Endothelial cell of umbilical vein (primary cell): ENCODE measurements at regions not wholly inside any gene's neighbourhood (a gene's known extent, or its start where the extent isn't known, plus 50 kb on each side); places are given as distances from the start of the nearest gene placed in this dataset.

Experiments used
- BruUV-seq: library from RNA; stranded (reverse); fragments of 400-500 nt; replicated peaks from 2 replicates; lab custom pipeline; 2021; lab: Mats Ljungman, UMichigan
- CTCF ChIA-PET: fragments of 300-600, 350-600 bp; sonication (Branson Sonifier 250); formaldehyde crosslinking; loops from one replicate; lab custom pipeline; 2021; ENCODE audit warnings: antibody characterized with exemption, inconsistent platforms; lab: Charles Lee
- POLR2A ChIA-PET: fragments of 300-600, 350-600 bp; sonication (Branson Sonifier 250); formaldehyde crosslinking; loops from one replicate; lab custom pipeline; 2021; ENCODE audit warnings: antibody characterized with exemption, inconsistent platforms; lab: Charles Lee
- DNase-seq: peaks from one replicate; pipeline ENCODE4 v3.0.0-alpha.2; 2011; ENCODE audit warnings: low read depth, low spot score
- FAIRE-seq: peaks from 2 replicates; lab custom pipeline; 2011; peaks lifted over from hg19 to GRCh38; lab: Jason Lieb, UNC
- H2AFZ ChIP-seq: 2 replicates; pipeline ENCODE4 v1.6.0; 2012; ENCODE audit warnings: low read depth, low read length, control low read depth, inconsistent platforms
- H3K27ac ChIP-seq: 2 replicates; pipeline ENCODE4 v1.5.1; 2011; ENCODE audit warnings: low read depth, mild to moderate bottlenecking, control low read depth, low read length, moderate library complexity; ENCODE audit not compliant: insufficient read depth
- H3K27me3 ChIP-seq, 2 experiments: 2 replicates each; pipeline versions ENCODE4 v1.6.0 to v1.6.1; 2011; ENCODE audit warnings: low read length in 2 of 2, mixed read lengths in 1 of 2; ENCODE audit not compliant: control insufficient read depth in 2 of 2, insufficient read depth in 2 of 2
- H3K36me3 ChIP-seq, 2 experiments: 2 replicates in 1 of 2; 3 replicates in 1 of 2; pipeline ENCODE4 v1.5.1; 2011; ENCODE audit warnings: low read length in 2 of 2, mild to moderate bottlenecking in 1 of 2, moderate library complexity in 1 of 2; ENCODE audit not compliant: control insufficient read depth in 2 of 2, insufficient read depth in 2 of 2; ENCODE audit errors: extremely low read depth in 1 of 2
- H3K4me1 ChIP-seq: 3 replicates; pipeline ENCODE4 v1.5.1; 2011; ENCODE audit warnings: mild to moderate bottlenecking, low read length; ENCODE audit not compliant: control insufficient read depth, insufficient read depth; ENCODE audit errors: extremely low read depth
- H3K4me2 ChIP-seq: 2 replicates; pipeline ENCODE4 v1.6.1; 2011; ENCODE audit warnings: low read length, control low read depth, mixed read lengths; ENCODE audit not compliant: insufficient read depth
- H3K4me3 ChIP-seq, 3 experiments: fragments of 200-600 bp in 1 of 3; sonication (generic), shearing (Covaris generic) in 1 of 3; replicated peaks in 1 of 3; 2 replicates each; pipeline ENCODE4 v1.5.1; 2011 to 2016; ENCODE audit warnings: control low read depth in 3 of 3, low read length in 3 of 3, mild to moderate bottlenecking in 2 of 3, inconsistent platforms in 1 of 3, low read depth in 1 of 3, moderate library complexity in 1 of 3; ENCODE audit not compliant: insufficient read depth in 1 of 3
- H3K79me2 ChIP-seq: 2 replicates; pipeline ENCODE4 v1.6.0; 2012; ENCODE audit warnings: low read length, inconsistent platforms; ENCODE audit not compliant: control insufficient read depth, insufficient read depth
- H3K9ac ChIP-seq: replicated peaks from 2 replicates; pipeline ENCODE3; 2011; ENCODE audit warnings: low read length, control low read depth; ENCODE audit not compliant: insufficient read depth; ENCODE audit errors: extremely low read depth
- H3K9me1 ChIP-seq: replicated peaks from 3 replicates; pipeline ENCODE4 v1.6.0; 2011; ENCODE audit warnings: mild to moderate bottlenecking, low read length; ENCODE audit not compliant: control insufficient read depth, insufficient read depth; ENCODE audit errors: extremely low read depth
- H3K9me3 ChIP-seq: replicated peaks from 2 replicates; pipeline ENCODE4 v1.5.1; 2012; ENCODE audit warnings: low read length, inconsistent platforms; ENCODE audit not compliant: control insufficient read depth, insufficient read depth
- H4K20me1 ChIP-seq: replicated peaks from 2 replicates; pipeline ENCODE3; 2011; ENCODE audit warnings: mild to moderate bottlenecking, low read length; ENCODE audit not compliant: control insufficient read depth, insufficient read depth; ENCODE audit errors: extremely low read depth
- CTCF ChIP-seq, 2 donors: IDR thresholded peaks; 1 replicate in 1 of 2; 2 replicates in 1 of 2; pipeline ENCODE4 v1.5.1; 2011; ENCODE audit warnings: low read length in 2 of 2, mild to moderate bottlenecking in 2 of 2, moderate library complexity in 2 of 2, control low read depth in 1 of 2, inconsistent platforms in 1 of 2, low read depth in 1 of 2; ENCODE audit not compliant: insufficient read depth in 1 of 2; ENCODE audit errors: extremely low read depth in 1 of 2
- EZH2 ChIP-seq: IDR thresholded peaks from 2 replicates; pipeline ENCODE4 v1.6.1; 2012; ENCODE audit warnings: borderline replicate concordance, low read depth, mild to moderate bottlenecking, moderate library complexity, low read length, inconsistent platforms; ENCODE audit not compliant: severe bottlenecking
- FOS ChIP-seq: IDR thresholded peaks from 2 replicates; pipeline ENCODE4 v1.6.1; 2011; ENCODE audit warnings: mild to moderate bottlenecking, low read length, moderate library complexity, borderline replicate concordance; ENCODE audit not compliant: insufficient read depth
- GATA2 ChIP-seq: IDR thresholded peaks from 2 replicates; pipeline ENCODE4 v1.7.0; 2011; ENCODE audit warnings: low read depth, mild to moderate bottlenecking, moderate library complexity, mixed read lengths, low read length; ENCODE audit not compliant: insufficient read length, insufficient read depth
- JUN ChIP-seq: IDR thresholded peaks from 2 replicates; pipeline ENCODE4 v1.6.1; 2011; ENCODE audit warnings: borderline replicate concordance, low read depth; ENCODE audit not compliant: insufficient read length, insufficient read depth
- MAX ChIP-seq: IDR thresholded peaks from 2 replicates; pipeline ENCODE4 v1.6.1; 2011; ENCODE audit not compliant: insufficient read depth, insufficient read length
- MYC ChIP-seq: IDR thresholded peaks from one replicate; pipeline ENCODE4 v1.6.1; 2011; ENCODE audit warnings: mild to moderate bottlenecking, low read depth, low read length
- POLR2A ChIP-seq: IDR thresholded peaks from 2 replicates; pipeline ENCODE4 v1.6.1; 2012; ENCODE audit warnings: low read depth, mild to moderate bottlenecking, control low read depth, low read length
- POLR2AphosphoS5 ChIP-seq: IDR thresholded peaks from 2 replicates; pipeline ENCODE4 v1.6.1; 2012; ENCODE audit warnings: low read depth, mild to moderate bottlenecking, control low read depth, low read length, moderate library complexity; ENCODE audit not compliant: insufficient read depth
- dilution Hi-C: fragments of 300-500 bp; cut with MboI; formaldehyde crosslinking; loops from one replicate; pipeline ENCODE4 v1.15.0; 2019; ENCODE audit warnings: low sequenced_read_pairs; ENCODE audit not compliant: extremely low pct_ligation_motif_present
- intact Hi-C: fragments of 100-400 bp; cut with micrococcal nuclease; formaldehyde crosslinking; loops from one replicate; pipeline ENCODE4 v1.10.0; 2022

GRCh38 chr6:164144316-164144715, 729.8 kb downstream of the QKI start:
- H3K9ac ChIP-seq, result no peak overlapping the region
- FAIRE-seq (no peak), DNase-seq (no peak)
- H3K9me3 ChIP-seq, result no peaks in the 10 kb centered on the region
- no peak overlapping the region for H3K4me3 ChIP-seq
- BruUV-seq, result no TSS peak
- TF ChIP-seq FOS (no peak), EZH2 (no peak), MYC (no peak), MAX (no peak), POLR2AphosphoS5 (no peak), GATA2 (no peak), POLR2A (no peak), JUN (no peak), CTCF (IDR thresholded peaks at IDR 0.05; ENCODE audit: extremely low read depth in 1 of 2, insufficient read depth in 1 of 2, low read depth in 1 of 2, low read length in 2 of 2) (no peak)
- no peaks in the 10 kb centered on the region for H3K79me2 ChIP-seq
- no peaks in the 10 kb centered on the region for H3K9me1 ChIP-seq
- POLR2A ChIA-PET, result no interaction called here
- CTCF ChIA-PET, result interaction anchor here (1.2 kb wide), 1 partner anchor 784 kb away, joined by 3 read pairs; no protein-coding TSS in a partner anchor
- H3K4me1 ChIP-seq, result no peaks in the 10 kb centered on the region
- no peak overlapping the region for H3K27ac ChIP-seq
- no peak overlapping the region for H2AFZ ChIP-seq
- dilution Hi-C loops (no loop called here), intact Hi-C loops (no loop called here)
- H4K20me1 ChIP-seq, result no peaks in the 10 kb centered on the region
- no peaks in the 10 kb centered on the region for H3K36me3 ChIP-seq
- H3K4me2 ChIP-seq, result no peak overlapping the region
- H3K27me3 ChIP-seq, result no peaks in the 10 kb centered on the region
